Mononuclear cell (primary cell): ENCODE measurements at regions not wholly inside any gene's neighbourhood (a gene's known extent, or its start where the extent isn't known, plus 50 kb on each side); places are given as distances from the start of the nearest gene placed in this dataset.

Experiments used
- H3K27me3 ChIP-seq: 2 replicates; pipeline ENCODE4 v1.6.0; 2011; ENCODE audit warnings: low read length, control low read depth; ENCODE audit not compliant: insufficient read depth
- H3K4me1 ChIP-seq: 2 replicates; pipeline ENCODE4 v1.5.1; 2011; ENCODE audit warnings: mild to moderate bottlenecking, low read length, control low read depth; ENCODE audit not compliant: insufficient read depth
- H3K4me3 ChIP-seq: 2 replicates; pipeline ENCODE4 v1.5.1; 2011; ENCODE audit warnings: mild to moderate bottlenecking, low read length, moderate library complexity
- H3K9me3 ChIP-seq: 2 replicates; pipeline ENCODE4 v1.5.1; 2011; ENCODE audit warnings: low read depth, mild to moderate bottlenecking, control low read depth, low read length

DNA sequence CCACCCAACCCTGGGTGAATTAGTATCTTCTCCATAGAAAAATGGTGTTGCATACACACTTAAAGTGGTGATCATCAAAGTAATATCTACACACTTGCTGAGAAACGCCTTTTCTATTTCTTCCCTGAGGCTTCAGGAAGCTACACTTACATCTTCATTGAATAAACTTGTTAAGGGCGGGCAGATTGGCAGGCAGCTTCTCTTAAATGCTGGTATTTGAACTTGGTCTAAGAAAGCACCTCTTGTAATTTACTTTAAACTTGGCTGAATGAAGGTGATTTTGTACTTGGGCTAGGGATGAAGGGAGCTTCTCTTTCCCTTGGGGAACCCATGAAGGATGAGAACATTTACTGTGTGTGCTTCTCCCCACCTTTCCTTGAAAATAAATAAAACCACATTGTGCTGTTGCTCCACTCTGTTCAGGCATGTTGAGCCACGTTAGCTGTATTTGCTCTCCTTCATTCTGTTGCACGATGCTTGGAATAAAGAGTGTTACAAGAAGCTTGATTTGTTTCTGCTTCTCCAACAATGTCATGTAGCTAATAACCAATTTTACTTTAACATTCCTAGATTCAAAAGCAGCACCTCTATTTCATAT lies 430.1 kb downstream of the ANKRD50 start:
- Histone ChIP-seq H3K27me3 (no peaks in the 10 kb centered on the region), H3K4me1 (no peaks in the 10 kb centered on the region), H3K4me3 (no peak overlapping the region), H3K9me3 (no peaks in the 10 kb centered on the region)

DNA sequence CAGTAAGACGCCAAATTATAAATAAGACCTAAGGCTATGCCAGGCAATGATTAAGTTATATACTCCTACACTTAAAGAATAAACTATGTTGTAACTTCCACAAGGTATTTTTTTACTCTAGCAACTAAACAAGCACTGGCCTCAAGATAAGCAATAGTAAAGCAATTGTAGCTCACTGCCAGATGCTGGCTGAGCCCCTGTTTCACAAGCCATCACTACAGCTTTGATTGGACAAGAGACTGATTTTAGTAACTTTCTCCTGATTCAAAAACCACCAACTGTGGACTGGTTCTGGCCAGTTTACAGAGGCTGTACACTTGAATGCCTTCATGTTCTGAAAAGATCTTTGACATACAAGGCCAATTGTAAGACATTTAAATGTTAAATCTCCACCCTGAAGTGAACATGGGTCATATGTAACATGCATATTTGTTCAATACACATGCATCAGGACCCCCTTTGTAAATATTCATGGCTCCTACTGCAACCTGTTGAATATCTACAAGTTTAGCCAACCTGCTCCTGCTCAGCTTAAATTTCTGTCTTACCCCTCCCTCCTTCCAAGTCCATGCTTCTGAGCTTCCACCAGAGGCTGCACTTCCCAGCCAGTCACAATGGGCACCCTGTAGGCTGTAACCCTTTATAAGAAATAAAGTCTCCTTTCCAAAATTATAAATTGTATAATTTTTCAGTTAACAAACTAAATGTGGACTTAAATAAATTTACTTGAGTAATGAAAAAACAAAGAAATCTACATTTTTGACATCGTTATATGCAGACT lies 423.6 kb downstream of the ANKRD50 start:
- Histone ChIP-seq H3K4me3 (no peak overlapping the region), H3K27me3 (no peaks in the 10 kb centered on the region), H3K9me3 (no peaks in the 10 kb centered on the region), H3K4me1 (no peaks in the 10 kb centered on the region)

DNA sequence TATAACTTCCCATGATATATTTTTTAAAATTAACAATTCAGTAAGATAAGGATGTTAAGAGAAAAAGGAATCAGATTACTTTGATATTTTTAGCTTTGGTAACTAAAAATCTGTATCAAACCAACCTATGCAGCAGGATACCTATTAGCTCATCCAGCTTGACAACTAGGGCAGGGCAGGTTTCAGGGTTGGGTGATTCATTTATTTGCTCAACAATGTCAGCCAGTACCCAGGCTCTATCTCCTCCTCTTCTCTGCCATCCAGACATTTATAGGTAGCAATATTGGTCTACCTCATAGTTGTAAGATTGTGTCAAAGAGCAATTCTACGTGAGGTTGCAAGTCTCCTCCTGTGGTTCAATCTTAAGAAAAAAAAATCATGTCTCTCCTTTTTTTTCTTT lies 421.9 kb downstream of the ANKRD50 start:
- Histone ChIP-seq H3K4me3 (no peak overlapping the region), H3K9me3 (no peaks in the 10 kb centered on the region), H3K4me1 (no peaks in the 10 kb centered on the region), H3K27me3 (no peaks in the 10 kb centered on the region)

- no peak overlapping the region for H3K4me3 ChIP-seq
- no peaks in the 10 kb centered on the region for H3K9me3 ChIP-seq
- H3K4me1 ChIP-seq, result no peaks in the 10 kb centered on the region
- H3K27me3 ChIP-seq, result no peaks in the 10 kb centered on the region
Observed at GRCh38 chr4:124295413-124295812, 417.1 kb downstream of the ANKRD50 start.

- H3K9me3 ChIP-seq, result no peaks in the 10 kb centered on the region
- H3K4me1 ChIP-seq, result no peaks in the 10 kb centered on the region
- no peaks in the 10 kb centered on the region for H3K27me3 ChIP-seq
- H3K4me3 ChIP-seq, result no peak overlapping the region
Observed at GRCh38 chr4:124304941-124305340, 407.6 kb downstream of the ANKRD50 start.

DNA sequence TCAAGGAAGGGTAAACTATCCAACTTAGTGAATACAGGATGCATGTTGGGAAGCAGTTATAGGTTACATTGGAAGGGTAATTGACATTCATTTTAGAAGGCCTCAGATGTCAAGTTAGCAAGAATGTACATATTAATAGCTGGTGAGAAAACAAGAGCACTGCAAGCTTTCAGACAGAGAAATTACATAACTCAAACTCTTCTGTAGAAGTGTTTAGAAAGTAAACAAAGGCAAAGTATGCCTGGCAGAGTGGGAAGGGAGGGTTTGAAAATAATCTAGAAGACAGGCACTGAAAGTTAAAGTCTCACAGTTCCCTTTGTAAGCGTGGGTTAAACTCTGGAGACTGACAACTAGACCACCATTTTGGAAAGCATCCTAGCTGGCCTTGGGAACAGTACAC lies 406.2 kb downstream of the ANKRD50 start:
- Histone ChIP-seq H3K4me3 (no peak overlapping the region), H3K27me3 (no peaks in the 10 kb centered on the region), H3K4me1 (no peaks in the 10 kb centered on the region), H3K9me3 (no peaks in the 10 kb centered on the region)

DNA sequence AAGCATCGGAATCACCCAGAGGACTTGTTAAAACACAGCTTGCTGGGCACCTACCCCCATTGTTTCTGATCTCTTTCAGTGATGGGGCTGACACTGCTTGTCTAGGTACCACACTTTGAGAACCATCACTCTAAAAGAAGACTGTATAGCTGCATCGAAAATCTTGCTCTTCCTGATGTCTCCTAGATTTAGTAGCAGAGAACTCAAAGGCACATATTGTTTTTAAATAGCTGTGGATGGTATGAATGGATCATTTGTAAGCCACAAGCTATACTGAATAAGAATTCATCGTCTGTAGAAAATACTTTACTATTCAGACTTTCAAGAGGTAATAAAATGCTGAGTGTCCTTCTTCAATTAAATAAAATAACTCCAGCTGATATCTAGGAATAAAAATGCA lies 405.4 kb downstream of the ANKRD50 start:
- Histone ChIP-seq H3K27me3 (no peaks in the 10 kb centered on the region), H3K9me3 (no peaks in the 10 kb centered on the region), H3K4me1 (no peaks in the 10 kb centered on the region), H3K4me3 (no peak overlapping the region)

DNA sequence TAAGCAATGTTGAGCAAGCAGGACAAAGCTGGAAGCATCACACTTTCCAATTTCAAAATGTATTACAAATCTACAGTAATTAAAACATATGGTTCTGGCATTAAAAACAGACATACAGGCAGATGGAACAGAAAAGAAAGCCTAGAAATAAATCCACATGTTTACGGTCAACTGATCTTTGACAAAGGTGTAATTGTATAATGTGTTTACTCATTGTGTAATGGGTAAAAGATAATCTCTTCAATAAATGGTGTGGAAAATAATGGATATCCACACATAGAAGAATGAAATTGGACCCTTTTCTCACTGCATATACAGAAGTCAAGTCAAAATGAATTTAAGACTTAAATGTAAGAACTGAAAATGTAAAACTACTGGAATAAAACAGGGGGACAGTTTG lies 394.2 kb downstream of the ANKRD50 start:
- peaks cover 3% of the 10 kb centered on the region for H3K27me3 ChIP-seq
- no peaks in the 10 kb centered on the region for H3K4me1 ChIP-seq
- H3K4me3 ChIP-seq, result no peak overlapping the region
- no peaks in the 10 kb centered on the region for H3K9me3 ChIP-seq

- H3K9me3 ChIP-seq, result no peaks in the 10 kb centered on the region
- no peaks in the 10 kb centered on the region for H3K27me3 ChIP-seq
- H3K4me3 ChIP-seq, result no peak overlapping the region
- H3K4me1 ChIP-seq, result no peaks in the 10 kb centered on the region
Observed at GRCh38 chr4:124321364-124321763, 391.2 kb downstream of the ANKRD50 start.

DNA sequence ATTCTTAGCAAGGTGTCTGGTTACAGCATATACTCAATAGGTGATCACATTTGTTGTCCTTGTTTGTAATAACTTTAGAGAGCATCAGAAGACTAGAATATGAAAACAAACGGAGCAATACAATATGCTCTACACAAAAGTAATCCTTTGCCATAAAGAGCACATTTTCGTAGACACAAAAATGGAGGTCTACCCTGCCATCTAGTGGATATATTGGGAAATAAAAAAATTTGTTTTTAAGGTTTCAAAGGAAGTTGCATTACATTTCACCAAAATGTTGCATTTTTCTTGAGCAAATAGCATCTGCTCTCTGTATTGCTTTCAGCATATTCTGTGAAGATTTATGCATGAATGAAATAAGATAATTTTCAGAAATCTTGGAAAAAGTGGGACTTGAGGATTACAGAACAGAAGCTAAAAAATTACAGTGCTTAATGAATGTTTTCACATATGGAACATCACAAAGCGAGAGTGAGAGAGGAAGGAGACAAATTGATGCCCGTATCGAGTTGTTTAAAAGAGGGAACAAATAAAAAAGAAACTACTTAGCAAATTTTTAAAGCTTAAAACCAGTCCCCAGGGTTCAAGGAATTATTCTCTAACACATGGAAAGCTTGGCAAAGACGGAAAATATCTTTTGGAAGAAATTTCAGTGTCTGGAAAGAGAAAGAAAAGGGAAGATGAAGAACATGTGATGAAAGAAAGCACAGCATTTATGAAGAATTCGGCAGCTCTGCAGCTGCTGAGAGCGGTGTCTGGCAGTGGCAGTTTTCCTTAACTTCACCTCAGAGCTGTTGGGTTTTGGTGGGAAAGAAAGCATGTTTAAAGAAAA lies 390.1 kb downstream of the ANKRD50 start:
- Histone ChIP-seq H3K27me3 (no peaks in the 10 kb centered on the region), H3K9me3 (no peaks in the 10 kb centered on the region), H3K4me1 (no peaks in the 10 kb centered on the region), H3K4me3 (no peak overlapping the region)

DNA sequence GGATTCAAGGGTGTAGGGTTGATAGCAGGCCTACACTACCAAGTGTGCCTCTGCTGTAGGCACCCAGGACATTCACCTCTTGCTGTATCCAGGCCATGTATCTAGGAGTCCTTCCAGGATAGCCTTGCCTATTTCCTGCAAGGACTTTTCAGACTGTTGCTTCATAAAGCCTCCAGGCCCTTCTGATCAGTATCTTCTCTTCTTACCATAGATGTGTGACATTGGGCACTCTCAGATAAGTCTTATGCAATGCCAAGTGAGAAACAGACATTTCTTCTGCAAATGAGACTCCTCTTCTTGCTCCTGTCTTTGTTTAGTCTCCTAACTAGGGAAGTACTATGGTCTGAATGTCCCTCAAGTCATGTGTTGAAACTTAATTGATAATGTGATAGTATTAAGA lies 386.8 kb downstream of the ANKRD50 start:
- Histone ChIP-seq H3K4me3 (no peak overlapping the region), H3K4me1 (no peaks in the 10 kb centered on the region), H3K27me3 (no peaks in the 10 kb centered on the region), H3K9me3 (no peaks in the 10 kb centered on the region)

- Histone ChIP-seq H3K4me1 (no peaks in the 10 kb centered on the region), H3K27me3 (no peaks in the 10 kb centered on the region), H3K9me3 (no peaks in the 10 kb centered on the region), H3K4me3 (no peak overlapping the region)
Observed at GRCh38 chr4:124329134-124329533, 383.4 kb downstream of the ANKRD50 start.

DNA sequence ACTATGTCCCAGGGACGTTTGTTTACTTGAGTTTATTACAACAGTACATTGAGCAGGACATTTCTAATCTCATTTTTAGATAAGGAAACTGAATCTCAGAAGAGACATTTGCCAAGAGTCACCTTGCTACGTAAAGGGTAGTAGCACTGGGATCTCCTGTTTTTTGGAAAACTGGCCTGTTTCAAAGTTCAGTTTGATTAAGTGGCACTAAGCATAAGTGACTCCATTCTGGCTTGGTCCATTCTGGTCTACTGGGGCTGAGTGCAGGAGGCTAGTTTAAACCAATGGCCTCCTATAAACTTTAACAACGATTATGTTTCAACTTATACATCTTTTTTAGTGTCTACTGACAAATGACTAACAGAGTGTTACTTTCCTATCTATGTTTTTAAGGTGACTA lies 382.5 kb downstream of the ANKRD50 start:
- H3K27me3 ChIP-seq, result no peaks in the 10 kb centered on the region
- H3K4me3 ChIP-seq, result no peak overlapping the region
- H3K4me1 ChIP-seq, result no peaks in the 10 kb centered on the region
- H3K9me3 ChIP-seq, result no peaks in the 10 kb centered on the region

DNA sequence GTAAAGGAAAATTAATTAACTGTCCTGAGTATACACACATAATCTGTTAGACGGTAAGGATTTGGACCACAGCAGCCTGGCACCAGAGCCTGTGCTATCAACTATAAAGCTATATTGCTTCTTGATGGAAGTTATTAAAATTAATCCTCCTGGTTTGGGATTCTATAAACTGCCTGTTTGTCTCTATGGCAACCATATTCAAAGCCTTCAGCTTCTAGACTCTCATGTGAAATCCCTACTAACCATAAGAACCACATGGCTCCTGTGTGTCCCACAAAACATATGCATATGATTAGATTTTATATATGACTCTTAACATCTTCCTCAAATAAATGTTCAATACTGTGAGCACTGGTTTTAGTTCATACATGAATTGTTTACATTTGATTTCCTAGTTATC lies 380.8 kb downstream of the ANKRD50 start:
- Histone ChIP-seq H3K27me3 (no peaks in the 10 kb centered on the region), H3K9me3 (no peaks in the 10 kb centered on the region), H3K4me1 (no peaks in the 10 kb centered on the region)

GRCh38 chr4:124333466-124333865 lies 379.1 kb downstream of the ANKRD50 start:
- Histone ChIP-seq H3K27me3 (no peaks in the 10 kb centered on the region), H3K4me3 (no peak overlapping the region), H3K4me1 (no peaks in the 10 kb centered on the region), H3K9me3 (no peaks in the 10 kb centered on the region)

More for the DNA sequence above, 380.8 kb downstream of the ANKRD50 start:
- no peak overlapping the region for H3K4me3 ChIP-seq
